PFSK-1 (cell line): ENCODE measurements at regions not wholly inside any gene's neighbourhood (a gene's known extent, or its start where the extent isn't known, plus 50 kb on each side); places are given as distances from the start of the nearest gene placed in this dataset.

Source experiments
- POLR2AphosphoS5 ChIP-seq: IDR thresholded peaks from 2 replicates; pipeline ENCODE4 v1.6.1; 2012; ENCODE audit warnings: low read depth, mild to moderate bottlenecking, control low read depth, low read length, moderate library complexity
- SIN3A ChIP-seq: IDR thresholded peaks from 2 replicates; pipeline ENCODE4 v1.6.1; 2012; ENCODE audit warnings: mild to moderate bottlenecking, low read length, moderate library complexity, borderline replicate concordance; ENCODE audit not compliant: insufficient read depth
- TAF1 ChIP-seq: IDR thresholded peaks from 2 replicates; pipeline ENCODE4 v1.6.1; 2012; ENCODE audit warnings: low read length, control low read depth, borderline replicate concordance; ENCODE audit not compliant: insufficient read depth
- TF ChIP-seq, protein P1 (sequence below), 2 experiments: IDR thresholded peaks; 2 replicates each; pipeline versions ENCODE4 v1.6.1 to v1.8.0; 2011 to 2012; ENCODE audit warnings: low read depth in 2 of 2, low read length in 2 of 2, control low read depth in 1 of 2, inconsistent platforms in 1 of 2, mild to moderate bottlenecking in 1 of 2, moderate library complexity in 1 of 2; ENCODE audit not compliant: insufficient read depth in 1 of 2

DNA sequence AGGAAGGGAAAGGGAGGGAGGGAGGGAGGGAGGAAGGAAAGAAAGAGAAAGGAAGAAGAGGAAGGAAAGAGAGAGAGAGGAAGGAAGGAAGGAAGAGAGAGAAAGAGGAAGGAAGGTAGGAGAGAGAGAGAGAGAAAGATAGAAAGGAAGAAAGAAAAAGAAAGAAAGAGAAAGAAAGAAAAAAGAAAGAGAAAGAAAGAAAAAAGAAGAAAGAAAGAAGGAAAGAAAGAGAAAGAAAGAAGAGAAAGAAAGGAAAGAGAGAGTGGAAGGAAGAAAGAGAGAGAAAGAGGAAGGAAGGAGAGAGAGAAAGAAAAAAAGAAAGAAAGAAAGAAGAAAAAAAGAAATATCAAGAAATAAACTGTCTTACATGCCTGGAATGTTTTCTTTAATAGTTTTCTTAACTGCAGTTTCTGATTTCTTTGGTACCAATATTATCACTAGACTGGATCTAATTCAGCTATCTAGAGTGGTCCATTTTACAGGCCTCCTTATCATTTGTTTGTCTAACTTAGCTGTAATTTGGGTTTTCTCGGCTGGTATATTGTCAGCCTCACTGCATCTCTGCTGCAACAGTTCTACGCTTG, 59.6 kb upstream of the MBOAT2 start:
- TF ChIP-seq TAF1: no peak
- TF ChIP-seq SIN3A: no peak
- no peak for TF ChIP-seq POLR2AphosphoS5
- TF ChIP-seq, protein P1, sequence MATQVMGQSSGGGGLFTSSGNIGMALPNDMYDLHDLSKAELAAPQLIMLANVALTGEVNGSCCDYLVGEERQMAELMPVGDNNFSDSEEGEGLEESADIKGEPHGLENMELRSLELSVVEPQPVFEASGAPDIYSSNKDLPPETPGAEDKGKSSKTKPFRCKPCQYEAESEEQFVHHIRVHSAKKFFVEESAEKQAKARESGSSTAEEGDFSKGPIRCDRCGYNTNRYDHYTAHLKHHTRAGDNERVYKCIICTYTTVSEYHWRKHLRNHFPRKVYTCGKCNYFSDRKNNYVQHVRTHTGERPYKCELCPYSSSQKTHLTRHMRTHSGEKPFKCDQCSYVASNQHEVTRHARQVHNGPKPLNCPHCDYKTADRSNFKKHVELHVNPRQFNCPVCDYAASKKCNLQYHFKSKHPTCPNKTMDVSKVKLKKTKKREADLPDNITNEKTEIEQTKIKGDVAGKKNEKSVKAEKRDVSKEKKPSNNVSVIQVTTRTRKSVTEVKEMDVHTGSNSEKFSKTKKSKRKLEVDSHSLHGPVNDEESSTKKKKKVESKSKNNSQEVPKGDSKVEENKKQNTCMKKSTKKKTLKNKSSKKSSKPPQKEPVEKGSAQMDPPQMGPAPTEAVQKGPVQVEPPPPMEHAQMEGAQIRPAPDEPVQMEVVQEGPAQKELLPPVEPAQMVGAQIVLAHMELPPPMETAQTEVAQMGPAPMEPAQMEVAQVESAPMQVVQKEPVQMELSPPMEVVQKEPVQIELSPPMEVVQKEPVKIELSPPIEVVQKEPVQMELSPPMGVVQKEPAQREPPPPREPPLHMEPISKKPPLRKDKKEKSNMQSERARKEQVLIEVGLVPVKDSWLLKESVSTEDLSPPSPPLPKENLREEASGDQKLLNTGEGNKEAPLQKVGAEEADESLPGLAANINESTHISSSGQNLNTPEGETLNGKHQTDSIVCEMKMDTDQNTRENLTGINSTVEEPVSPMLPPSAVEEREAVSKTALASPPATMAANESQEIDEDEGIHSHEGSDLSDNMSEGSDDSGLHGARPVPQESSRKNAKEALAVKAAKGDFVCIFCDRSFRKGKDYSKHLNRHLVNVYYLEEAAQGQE (IDR thresholded peaks at IDR 0.05; ENCODE audit: insufficient read depth in 1 of 2, low read depth in 2 of 2, low read length in 2 of 2): no peak
